GM21737 (cell line): ENCODE measurements at regions not wholly inside any gene's neighbourhood (a gene's known extent, or its start where the extent isn't known, plus 50 kb on each side); places are given as distances from the start of the nearest gene placed in this dataset.

ENCODE experiments used
- ATAC-seq: cut with Tn5 transposase; IDR thresholded peaks from one replicate; pipeline ENCODE4 v1.9.1; 2021; ENCODE audit warnings: mild to moderate bottlenecking, moderate library complexity; ENCODE audit not compliant: unreplicated experiment

DNA sequence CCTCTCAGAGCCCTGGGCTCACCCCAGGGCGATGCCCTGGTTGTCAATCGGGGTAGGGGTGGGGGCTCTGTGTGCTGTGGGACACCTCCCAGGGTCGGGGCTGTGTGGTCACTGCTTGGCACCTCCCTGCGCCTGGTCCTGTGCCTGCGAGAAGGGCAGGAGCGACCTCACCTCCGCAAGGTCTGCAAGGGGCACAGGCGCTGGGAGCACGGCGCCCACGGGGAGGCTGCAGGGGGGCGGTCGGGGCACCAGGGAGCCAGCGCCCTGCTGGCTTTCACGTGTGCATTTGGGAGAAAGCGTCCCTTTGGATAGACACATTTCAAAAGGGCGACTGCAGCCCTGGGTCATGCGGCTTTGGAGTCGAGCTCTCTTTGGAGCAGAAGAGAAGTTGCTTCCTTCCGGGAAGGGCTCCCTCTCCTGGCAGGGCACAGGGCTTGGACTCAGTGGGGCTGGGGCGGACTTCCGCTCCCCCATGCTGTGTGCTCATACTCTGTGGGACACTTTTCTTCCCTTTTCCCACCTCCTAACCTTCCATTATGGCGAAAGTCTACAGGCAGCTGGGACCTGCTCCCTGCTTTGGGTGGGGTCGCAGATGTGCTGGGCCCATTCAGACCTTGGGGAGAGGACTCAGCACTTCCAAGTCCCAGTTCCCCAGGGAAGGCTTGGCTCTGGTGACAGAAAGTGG is 52.9 kb upstream of the SLC28A3 start:
- no peak for ATAC-seq

DNA sequence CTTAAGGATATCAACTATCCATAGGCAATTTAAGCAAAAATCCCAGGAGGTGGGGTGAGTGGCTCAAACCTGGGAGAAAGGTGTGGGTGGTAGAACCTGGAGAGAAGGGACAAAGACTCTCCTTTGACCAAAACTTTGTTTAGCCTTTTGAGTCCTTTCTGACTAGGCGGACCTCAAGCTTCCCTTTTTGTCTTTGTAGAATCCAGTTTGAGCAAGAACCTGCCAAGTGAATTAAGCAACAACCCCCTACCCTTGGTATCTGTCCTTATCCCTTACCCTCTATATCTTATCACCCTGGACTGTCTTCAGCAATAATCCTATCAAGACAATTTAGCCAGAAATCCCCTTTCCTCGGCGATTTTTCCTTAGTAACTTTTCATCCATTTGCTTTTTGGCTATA is 53.5 kb upstream of the SLC28A3 start:
- no peak for ATAC-seq

DNA sequence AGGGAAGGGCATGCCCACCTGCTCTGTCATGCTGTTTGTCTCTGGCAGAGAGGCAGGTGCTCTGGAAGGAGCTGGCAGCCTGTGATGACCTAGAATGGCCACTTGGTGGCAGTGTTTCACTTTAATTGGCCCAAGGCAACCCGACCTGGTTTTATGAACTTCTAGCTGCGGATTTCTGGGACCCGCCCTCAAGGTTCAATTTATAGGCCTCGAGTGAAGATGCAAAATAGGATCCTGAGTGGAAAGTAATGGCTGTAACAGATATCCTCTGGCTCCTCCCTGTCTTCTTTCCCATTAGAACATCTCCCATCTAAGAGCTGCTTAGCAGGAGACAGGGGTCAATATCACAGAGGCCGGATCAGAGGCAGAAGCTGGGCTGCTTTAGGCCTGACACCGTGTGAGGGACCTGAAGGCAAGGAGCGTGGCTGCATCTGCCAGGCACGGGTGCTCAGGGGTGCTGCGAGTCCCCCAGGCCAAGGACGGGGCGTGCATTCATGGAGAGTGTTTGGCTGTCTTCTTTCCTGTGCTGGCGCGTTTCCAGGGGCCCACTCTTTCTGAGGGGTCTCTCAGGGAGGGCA is 56.7 kb upstream of the SLC28A3 start:
- ATAC-seq, result no peak

DNA sequence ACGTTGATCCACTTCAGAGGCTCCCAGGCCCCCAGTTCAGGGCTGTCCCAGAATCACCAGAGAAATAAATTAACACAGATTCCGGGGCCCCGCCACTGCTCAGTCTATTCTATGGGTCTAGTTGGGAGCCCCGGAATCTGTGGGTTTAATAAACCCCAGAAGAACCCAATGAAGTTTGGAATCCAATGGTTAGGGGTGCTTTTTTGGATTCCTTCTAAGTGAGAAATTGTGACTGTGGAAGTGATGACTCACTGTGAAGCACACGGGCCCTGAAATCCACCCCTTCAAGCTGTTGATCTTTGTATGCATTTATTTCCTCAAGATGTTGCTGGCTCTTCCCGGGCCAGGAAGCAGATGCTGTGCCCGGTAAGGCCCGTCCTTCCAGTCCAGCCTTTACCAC is 57.3 kb upstream of the SLC28A3 start:
- no peak for ATAC-seq

DNA sequence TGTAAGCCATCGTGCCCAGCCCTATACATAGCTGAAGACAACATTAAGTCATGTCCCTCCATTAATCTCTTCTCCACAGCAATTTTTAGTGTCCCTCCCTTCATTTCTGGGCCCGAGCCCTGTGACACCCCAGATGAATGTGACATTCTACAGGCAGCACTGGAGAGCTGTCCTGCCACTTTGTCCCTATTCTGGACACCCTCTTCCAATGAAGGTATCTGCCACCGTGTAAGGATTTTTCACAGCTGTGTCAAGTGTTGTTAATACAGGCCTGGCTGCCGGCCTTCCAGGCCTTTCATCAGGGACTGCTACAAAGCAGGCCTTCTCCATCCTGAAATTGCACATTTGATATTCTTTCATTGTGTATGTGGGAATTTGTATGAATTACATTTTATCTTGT is 62.0 kb upstream of the SLC28A3 start:
- no peak for ATAC-seq

DNA sequence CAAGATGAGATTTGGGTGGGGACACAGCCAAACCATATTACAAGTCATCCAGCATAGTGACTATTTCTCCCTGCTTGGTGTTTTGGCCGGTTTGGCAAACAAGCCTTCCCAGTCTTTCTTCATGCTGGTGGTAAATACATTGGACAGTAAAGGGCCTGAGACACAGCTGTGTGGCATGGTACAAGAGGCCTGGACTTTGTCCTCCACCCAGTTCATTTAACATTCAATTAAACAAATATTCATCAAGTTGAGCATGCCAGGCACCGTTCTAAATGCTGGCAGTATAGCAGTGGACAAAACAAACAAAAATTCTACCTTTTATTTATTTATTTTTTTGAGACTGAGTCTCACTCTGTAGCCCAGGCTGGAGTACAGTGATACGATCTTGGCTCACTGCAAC is 62.7 kb upstream of the SLC28A3 start:
- ATAC-seq, result no peak

DNA sequence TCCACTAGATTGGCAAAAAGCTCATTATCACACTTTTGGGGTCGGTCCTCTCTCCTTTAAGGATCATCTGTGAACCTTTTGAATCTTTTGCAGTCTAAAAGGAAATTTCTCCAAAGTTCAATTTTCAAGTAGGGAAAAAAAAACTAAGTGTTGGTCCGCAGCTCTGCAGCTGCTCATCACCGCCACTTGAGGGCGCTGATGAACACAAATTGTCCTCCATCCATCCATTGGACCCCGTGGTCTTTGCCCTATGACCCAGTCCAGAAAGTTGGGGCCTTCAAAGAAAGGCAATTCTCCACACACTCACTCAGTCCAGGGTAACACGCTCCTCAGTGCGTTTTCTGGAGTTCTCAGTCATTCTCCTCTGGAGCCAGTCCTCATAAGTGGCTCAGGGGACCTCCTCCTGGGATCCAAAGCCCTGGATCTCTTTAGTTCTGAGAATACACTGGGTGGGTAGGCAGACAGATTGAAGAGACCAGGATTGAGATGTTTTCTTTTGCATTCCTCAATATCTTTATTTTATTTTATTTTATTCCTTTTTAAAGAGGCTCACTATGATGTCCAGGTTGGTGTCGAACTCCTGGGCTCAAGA is 63.6 kb upstream of the SLC28A3 start:
- ATAC-seq, result no peak

DNA sequence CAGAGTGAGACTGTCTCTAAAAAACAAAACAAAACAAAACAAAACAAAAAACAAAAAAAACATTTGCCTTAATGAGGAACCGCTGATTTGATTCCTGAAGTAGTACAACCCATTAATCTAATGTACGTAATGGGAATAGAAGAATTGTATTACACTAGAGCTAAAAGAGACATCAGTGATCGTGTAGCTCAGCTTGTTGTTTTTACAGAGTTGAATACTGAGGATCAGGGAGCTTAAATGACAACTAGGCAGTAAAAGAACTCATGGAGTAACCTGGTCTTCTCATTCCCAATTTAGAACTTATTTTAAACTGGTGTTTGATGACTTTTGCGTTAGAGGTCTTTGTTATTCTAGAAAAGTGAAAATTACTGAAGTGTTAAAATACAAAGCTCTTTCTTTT is 65.1 kb upstream of the SLC28A3 start:
- ATAC-seq, result no peak

DNA sequence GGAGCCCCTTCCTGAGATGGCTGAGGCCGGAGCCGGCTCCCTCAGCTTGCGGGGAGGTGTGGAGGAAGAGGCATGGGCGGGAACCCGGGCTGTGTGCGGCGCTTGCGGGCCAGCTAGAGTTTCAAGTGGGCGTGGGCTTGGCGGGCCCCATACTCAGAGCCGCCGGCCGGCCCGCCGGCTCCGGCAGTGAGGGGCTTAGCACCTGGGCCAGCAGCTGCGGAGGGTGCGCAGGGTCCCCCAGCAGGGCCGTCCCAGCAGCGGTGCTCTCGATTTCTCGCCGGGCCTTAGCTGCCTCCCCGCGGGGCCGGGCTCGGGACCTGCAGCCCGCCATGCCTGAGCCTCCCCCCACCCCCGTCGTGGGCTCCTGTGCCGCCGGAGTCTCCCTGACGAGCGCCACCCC is 67.9 kb upstream of the SLC28A3 start:
- no peak for ATAC-seq

DNA sequence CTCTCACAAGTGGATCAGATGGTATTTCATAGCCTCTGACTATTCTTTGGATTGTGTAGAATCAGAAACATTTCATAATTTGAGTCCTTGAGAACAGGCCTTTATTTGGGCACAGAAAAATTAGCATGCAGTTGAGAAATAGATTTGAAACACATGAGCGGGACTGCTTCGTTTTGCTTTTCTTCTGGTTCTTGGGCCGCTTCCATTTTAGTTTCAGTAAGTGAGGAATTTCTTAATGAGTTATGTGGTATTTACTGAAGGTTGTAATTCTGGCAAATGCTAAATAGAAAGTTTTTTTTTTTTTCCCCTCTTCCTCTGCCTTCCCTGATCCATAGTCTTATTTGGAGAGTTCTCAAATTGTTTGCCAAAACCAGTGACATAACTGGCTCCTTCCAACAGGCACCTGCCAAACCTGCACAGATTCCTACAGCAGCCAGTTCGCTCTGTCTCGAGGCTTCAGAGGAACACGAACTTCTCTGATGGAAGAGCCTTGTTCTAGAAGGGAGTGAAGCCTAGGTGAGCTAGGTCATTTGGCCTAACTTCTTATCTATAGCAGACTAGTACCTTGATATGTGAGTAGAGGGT is 71.2 kb upstream of the SLC28A3 start:
- ATAC-seq, result no peak

DNA sequence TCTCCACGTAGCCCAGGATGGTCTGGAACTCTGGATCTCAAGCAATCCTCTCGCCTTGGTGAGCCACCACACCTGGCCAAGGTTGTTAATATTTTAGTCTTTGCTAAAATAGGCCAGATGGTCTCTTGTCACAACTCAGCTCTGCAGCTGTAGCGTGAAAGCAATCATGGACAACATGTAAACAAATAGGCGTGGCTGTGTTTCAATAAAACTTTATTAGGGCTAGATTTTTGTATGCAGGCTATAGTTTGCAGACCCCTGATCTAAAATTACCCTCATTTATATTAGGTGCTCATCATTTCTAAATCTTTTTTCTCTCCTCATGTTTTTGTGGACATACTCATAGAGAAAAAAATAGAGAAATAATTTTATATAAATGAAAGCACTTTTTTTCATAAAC is 72.1 kb upstream of the SLC28A3 start:
- no peak for ATAC-seq

DNA sequence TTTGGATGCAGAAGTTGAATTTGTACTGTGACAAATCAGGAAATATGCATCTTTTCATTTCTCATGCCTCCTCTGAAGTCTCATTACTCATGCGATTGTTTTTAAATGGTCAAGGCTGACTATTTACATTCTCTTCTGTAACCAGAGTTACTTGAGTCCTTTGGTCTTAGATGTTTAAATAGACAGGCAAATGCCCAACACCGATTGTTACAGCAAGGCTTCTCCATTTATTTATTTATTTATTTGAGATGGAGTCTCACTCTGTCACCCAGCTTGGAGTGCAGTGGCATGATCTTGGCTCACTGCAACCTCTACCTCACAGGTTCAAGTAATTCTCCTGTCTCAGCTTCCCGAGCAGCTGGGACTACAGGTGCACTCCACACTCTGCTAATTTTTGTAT is 72.7 kb upstream of the SLC28A3 start:
- no peak for ATAC-seq

DNA sequence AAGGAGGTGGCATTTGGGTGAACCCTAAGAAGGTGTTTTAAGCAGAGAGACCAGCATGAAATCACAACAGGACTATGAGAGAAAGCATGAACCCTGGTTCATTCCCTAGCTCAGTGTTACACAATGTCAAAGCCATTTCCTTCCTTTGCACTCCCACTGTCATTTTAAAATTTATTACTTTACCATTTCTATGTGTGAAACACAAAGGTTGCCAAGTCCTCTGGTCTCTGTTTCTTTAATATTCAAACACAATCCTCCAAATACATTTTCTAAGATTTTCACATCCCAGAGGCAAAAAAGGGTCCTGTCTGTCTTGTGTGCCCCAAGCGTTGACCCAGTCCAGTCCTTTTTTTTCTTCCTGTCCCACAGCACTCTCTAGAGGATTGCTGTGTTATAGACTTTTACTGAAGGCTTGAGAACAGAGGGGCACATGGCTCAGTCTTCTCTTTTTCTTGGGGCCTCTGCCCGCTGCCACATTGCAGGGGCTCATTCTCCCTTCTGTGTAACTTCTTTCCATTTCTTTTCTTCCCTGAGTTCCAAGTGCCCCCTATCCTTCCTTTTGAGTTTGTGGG is 78.6 kb upstream of the SLC28A3 start:
- no peak for ATAC-seq

DNA sequence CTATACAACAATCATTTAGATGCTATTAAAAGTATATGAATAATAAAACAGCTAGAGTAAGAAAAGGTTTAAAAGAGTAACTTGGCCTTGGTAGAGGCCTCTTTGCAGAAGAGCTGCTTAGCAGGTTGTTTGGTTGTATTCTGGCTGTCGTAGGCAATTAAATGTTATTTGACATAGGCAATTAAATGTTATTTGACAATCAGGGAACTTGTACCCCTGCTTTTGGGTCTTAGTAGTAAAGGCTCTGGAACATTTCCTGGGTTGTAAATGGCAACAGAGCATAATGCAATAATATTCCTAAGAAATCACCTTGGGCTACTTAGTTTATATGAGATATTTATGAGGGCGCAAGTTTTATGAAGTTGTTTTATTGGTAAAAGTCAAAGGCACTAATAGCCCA is 84.4 kb upstream of the SLC28A3 start:
- ATAC-seq, result no peak

DNA sequence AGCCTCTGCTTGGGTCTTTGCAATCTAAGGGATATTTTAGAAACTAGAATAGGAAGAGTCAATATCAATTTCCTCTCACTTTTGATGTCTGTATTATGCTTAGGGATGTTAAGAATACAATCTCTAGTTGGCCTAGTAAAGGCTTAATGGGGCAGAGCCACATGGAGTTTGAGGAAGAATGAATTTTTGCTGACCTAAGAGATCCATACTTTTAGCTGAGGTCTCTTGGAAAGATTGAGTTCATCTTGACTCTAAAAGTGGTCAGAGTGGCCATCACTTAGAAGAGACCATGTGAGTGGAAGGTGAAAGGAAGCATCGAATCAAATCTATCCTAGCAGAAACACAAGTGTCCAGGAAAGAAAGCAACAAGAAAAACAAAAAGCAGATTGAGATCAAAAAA is 92.2 kb upstream of the SLC28A3 start:
- ATAC-seq, result no peak

DNA sequence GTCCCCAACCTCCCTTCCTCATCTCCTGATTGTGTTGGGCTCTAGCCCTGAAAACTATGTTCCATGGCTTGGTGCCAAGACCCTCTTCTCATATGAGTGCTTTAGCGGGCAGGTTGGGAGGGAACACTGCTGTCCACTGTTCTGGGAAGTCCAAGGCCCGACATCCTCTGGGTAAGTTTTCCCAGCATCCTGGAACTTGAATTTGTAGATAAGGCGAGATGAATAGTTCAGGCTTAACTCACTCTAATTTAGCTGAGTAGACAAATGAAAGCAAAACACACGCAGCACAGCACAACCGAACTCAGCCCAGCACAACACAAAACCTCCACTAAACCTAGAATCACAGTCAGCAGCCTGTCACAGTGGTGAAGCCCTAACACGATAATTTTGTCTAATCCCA is 95.3 kb upstream of the SLC28A3 start:
- ATAC-seq, result no peak

DNA sequence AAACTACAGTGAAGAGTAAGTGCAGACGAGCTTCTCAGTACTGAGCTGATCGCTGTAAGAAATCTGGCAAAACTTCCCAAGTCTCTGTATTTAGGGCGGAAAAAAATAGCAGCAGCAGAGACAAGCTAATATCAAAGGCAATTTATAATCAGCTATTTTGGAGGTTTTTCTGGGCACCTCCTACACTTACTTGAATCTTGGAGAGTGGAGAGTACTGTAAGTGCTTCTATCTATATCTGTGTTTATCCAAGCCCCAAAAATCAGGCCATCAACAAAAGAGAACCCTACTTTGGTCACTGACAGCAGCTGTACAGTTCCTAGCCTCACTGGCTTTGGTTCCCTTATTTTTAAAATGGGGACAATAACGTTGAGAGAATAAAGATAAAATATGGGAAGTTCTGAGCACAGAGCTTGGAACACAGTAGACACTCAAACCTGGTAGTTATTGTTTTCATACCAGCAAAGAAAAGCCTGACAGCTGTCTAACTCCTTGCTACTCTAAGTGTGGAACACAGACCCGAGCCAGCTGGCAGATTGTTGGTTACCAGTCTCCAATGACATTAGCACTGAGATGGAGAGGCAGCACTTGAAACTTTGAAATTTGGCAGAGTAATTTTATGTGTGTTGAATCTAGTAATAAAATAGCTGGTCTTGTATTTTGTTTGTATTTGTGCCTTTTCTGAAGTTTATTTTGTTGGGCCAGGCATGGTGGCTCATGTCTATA is 96.0 kb upstream of the SLC28A3 start:
- ATAC-seq, result no peak

DNA sequence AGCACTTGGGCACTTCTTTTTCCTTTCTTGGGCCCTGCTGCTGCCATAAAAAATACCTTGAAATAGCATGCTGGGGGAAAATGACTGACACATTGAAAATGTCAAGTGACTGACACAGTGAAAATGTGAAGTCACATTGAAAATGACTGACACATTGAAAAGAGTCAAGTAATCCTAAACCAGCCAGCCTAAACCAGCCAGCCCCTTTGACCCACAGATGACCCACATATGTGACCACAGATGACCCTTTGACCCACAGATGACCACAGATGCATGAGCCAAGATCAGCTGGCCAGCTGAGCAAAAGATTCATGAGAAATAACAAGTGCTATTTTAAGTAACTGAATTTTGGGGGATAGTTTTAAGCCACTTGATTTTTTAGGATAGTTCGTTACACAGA is 97.8 kb upstream of the SLC28A3 start:
- ATAC-seq, result no peak

DNA sequence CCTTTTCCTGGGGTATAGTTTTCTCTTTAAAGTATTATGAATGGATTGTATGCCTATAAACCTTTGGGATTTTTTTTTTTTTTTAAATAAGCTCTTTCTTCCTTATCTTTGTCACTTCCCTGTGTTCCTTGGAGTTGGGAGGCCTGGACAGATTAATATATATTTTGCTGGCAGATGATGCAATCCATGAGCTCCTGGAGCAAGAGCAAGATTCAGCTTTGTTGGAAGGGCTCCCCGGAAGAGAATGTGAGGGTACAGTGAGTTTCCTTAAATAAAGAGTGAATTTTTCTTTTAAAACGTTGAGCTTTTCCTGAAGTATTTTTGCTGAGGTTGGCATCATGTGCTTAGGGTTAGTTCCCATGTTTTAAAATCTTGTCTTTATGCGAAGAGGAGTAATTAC is 98.7 kb upstream of the SLC28A3 start:
- no peak for ATAC-seq

DNA sequence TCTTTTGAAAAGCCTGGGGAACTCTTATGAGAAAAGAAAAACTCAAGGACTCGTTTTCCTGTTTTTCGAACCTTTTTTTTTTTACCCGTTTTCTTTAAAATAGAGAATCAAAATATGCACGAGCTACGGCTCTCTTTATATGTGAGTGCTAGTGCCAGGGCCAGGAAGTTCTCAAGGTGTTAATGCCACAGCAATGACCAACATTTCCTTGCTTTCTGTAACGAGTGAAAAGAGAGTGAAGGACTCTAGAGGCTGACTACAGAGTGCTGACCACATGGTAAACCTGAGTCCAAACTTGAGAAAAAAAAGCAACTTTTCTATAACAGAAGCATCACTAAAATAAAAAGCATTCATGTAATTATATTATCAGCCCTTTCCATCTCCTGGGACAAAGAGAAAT is 102.2 kb upstream of the SLC28A3 start:
- ATAC-seq, result no peak

DNA sequence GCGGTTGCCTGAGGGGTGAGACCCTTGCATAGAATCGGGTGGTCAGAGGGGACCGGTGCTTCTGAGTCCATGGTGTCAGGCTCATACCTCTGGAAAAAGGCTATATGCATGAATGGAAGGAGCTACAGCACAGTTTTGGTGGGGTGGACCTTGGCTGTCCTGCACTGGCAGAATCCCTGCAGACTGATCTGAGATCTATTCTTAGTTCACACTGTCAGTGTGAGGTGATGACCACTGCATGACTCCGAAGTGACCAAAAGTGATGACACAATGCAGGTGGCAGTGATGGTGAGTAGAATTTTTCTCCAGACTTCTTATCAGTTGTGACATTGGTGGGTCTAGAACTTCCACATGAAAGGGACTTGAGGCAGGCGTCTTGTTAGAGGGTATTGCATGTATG is 105.2 kb upstream of the SLC28A3 start:
- ATAC-seq, result no peak
